Ascending aorta (tissue), 2 donors: ENCODE measurements at regions not wholly inside any gene's neighbourhood (a gene's known extent, or its start where the extent isn't known, plus 50 kb on each side); places are given as distances from the start of the nearest gene placed in this dataset.

Source experiments
- DNase-seq, 2 donors: peaks; one replicate each; pipeline ENCODE4 v3.0.0-alpha.2; 2019; ENCODE audit warnings: low spot score in 2 of 2
- H3K27ac ChIP-seq, 2 donors: fragments of 200-600 bp; sonication (generic); one replicate each; pipeline ENCODE4 v1.5.1; 2016 to 2017; ENCODE audit warnings: mild to moderate bottlenecking in 1 of 2
- H3K27me3 ChIP-seq: fragments of 200-600 bp; sonication (generic); one replicate; pipeline ENCODE4 v1.5.1; 2017
- H3K36me3 ChIP-seq, 2 donors: fragments of 200-600 bp; sonication (generic); one replicate each; pipeline ENCODE4 v1.5.1; 2016
- H3K4me1 ChIP-seq, 2 donors: fragments of 200-600 bp; sonication (generic); one replicate each; pipeline ENCODE4 v1.5.1; 2016 to 2017; ENCODE audit warnings: mild to moderate bottlenecking in 1 of 2
- H3K4me3 ChIP-seq, 2 donors: fragments of 200-600 bp; sonication (generic); one replicate each; pipeline ENCODE4 v1.5.1; 2016 to 2017; ENCODE audit warnings: mild to moderate bottlenecking in 1 of 2
- H3K9me3 ChIP-seq, 2 donors: fragments of 200-600 bp; sonication (generic); one replicate each; pipeline ENCODE4 v1.5.1; 2016
- CTCF ChIP-seq, 3 experiments: fragments of 200-600 bp in 2 of 3; fragments of 450-650 bp in 1 of 3; sonication (generic) in 2 of 3; IDR thresholded peaks; one replicate each; pipeline ENCODE4 v1.5.1; 2016 to 2019; ENCODE audit warnings: antibody characterized with exemption in 3 of 3, mild to moderate bottlenecking in 1 of 3, moderate library complexity in 1 of 3
- intact Hi-C: fragments of 100-400 bp; cut with DNase I; formaldehyde crosslinking; loops from one replicate; pipeline ENCODE4 v1.15.1; 2023

GRCh38 chr5:67511911-67512310 is 315.3 kb upstream of the CD180 start:
- intact Hi-C loops = no loop called here
- H3K27me3 ChIP-seq = no peaks in the 10 kb centered on the region
- H3K27ac ChIP-seq = no peak overlapping the region
- no peaks in the 10 kb centered on the region for H3K4me1 ChIP-seq
- H3K36me3 ChIP-seq = no peaks in the 10 kb centered on the region
- DNase-seq = no peak
- H3K4me3 ChIP-seq = no peak overlapping the region
- H3K9me3 ChIP-seq = no peaks in the 10 kb centered on the region
- no peak for TF ChIP-seq CTCF (IDR thresholded peaks at IDR 0.05)

DNA sequence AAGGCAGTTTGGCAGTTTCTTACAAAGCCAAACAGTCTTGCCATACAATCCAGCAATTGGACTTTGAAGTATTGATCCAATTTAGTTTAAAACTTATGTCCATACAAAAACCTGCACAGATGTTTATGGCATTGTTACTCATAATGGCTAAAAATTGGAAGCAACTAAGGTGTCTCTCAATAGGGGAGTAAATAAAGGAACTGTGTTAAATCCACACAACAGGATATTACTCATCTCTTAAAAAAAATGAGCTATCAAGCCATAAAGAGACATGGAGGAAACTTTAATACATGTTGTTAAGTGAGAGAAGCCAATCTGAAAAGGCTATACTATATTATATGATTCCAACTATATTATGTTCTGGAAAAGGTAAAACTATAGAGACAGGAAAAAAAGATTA is 313.6 kb upstream of the CD180 start:
- H3K27me3 ChIP-seq = no peaks in the 10 kb centered on the region
- TF ChIP-seq CTCF (IDR thresholded peaks at IDR 0.05) = no peak
- no peaks in the 10 kb centered on the region for H3K4me1 ChIP-seq
- intact Hi-C loops = no loop called here
- no peak for DNase-seq
- H3K27ac ChIP-seq = no peak overlapping the region
- no peaks in the 10 kb centered on the region for H3K36me3 ChIP-seq
- H3K9me3 ChIP-seq = no peaks in the 10 kb centered on the region
- no peak overlapping the region for H3K4me3 ChIP-seq

GRCh38 chr5:67509402-67510186 is 313.0 kb upstream of the CD180 start:
- TF ChIP-seq CTCF (IDR thresholded peaks at IDR 0.05) = no peak
- H3K9me3 ChIP-seq = no peaks in the 10 kb centered on the region
- H3K27ac ChIP-seq = no peak overlapping the region

DNA sequence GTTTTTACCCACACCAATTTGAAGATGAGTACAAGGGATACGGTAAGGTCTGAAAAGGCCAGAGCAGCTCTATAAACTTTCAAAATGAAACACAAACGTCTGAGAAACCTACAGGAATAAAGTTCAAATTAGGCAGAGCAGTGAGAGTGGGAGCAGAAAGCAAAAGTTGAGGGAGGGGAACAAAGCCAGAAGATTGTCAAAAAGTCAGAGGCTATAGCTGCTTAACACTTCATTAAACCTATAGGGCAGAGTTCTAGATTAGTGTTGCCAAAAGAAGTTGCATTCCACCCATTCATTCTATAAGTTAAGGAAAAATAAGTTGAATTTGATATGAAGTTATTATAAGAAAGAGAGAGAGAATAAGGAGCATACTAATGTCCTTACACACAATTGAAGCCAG is 309.6 kb upstream of the CD180 start:
- Histone ChIP-seq H3K36me3 (no peaks in the 10 kb centered on the region), H3K4me3 (no peak overlapping the region), H3K27ac (no peak overlapping the region), H3K4me1 (no peaks in the 10 kb centered on the region), H3K9me3 (no peaks in the 10 kb centered on the region), H3K27me3 (no peaks in the 10 kb centered on the region)
- no peak for DNase-seq
- no peak for TF ChIP-seq CTCF (IDR thresholded peaks at IDR 0.05)
- intact Hi-C loops = no loop called here

More at GRCh38 chr5:67509402-67510186, 313.0 kb upstream of the CD180 start:
- intact Hi-C loops = no loop called here
- Histone ChIP-seq H3K27me3 (no peaks in the 10 kb centered on the region), H3K4me1 (no peaks in the 10 kb centered on the region), H3K36me3 (no peaks in the 10 kb centered on the region), H3K4me3 (no peak overlapping the region)
- DNase-seq = no peak

DNA sequence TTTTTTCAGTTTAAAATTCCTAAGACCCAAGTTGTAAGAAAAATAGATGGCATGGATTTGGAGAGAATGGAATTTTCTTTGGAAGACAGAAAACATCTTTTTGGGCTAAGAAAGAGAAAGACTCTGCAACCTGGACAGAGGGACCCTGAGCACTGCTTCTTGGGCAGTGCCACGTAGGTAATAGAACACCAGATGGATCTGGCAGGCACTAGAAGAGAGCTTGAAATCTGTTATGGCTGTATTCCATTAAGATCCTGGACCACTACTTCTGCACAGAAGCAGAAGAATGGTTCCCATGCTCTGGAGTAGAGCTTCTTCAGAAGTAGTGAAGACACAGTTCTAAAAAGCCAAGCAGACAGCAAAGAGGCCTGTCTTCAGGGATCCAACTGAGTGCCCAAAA is 306.4 kb upstream of the CD180 start:
- Histone ChIP-seq H3K4me3 (no peak overlapping the region), H3K27ac (no peak overlapping the region), H3K4me1 (no peaks in the 10 kb centered on the region), H3K9me3 (peaks cover 4 to 11% of the 10 kb centered on the region in 2 donors), H3K27me3 (no peaks in the 10 kb centered on the region), H3K36me3 (no peaks in the 10 kb centered on the region)
- intact Hi-C loops = no loop called here
- no peak for DNase-seq
- TF ChIP-seq CTCF (IDR thresholded peaks at IDR 0.05) = no peak
